ENCODE measurements at regions not wholly inside any gene's neighbourhood (a gene's known extent, or its start where the extent isn't known, plus 50 kb on each side); places are given as distances from the start of the nearest gene placed in this dataset.
A peak's percentile ranks its signal among the peaks of the same experiment; 100 is the strongest.

DNA sequence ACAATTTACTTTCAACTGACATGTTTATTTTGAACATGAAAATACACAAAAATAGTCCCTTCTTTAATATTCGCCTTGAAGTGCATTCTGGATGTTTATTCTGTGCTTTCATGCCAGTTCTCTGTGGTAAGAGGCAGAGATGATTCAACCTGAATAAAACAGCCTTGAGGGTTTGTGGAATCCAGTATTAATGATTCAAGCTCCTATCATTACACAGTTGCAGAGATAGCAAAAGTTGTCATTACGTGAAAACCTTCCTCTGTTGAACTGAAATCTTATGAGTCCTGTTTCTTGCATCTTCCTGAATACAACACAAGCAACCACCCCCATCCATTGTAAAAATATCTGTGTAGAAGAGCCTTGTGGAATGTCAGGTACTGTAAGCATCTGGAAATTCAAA lies 142.3 kb upstream of the HTR2A start:
- DNase-seq = no peak

DNA sequence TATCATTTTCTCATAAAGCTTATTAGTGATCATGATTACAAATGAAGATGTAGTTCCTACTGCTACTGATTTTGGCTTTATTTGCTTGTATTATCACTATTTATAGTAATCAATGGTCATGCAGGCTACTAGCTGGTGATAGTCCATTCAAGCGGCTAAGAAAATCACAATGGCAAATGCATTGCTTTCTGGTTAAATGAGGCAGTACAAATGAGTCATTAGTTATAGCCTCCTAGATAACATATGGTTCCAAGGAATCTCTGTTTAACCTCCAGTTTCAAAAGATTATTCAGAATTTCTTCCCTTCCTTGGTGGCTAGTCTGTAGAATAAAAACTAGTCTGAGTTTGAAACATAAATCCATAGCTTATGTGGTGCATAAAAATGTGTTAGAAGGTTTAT lies 141.3 kb upstream of the HTR2A start:
- no peak for DNase-seq

DNA sequence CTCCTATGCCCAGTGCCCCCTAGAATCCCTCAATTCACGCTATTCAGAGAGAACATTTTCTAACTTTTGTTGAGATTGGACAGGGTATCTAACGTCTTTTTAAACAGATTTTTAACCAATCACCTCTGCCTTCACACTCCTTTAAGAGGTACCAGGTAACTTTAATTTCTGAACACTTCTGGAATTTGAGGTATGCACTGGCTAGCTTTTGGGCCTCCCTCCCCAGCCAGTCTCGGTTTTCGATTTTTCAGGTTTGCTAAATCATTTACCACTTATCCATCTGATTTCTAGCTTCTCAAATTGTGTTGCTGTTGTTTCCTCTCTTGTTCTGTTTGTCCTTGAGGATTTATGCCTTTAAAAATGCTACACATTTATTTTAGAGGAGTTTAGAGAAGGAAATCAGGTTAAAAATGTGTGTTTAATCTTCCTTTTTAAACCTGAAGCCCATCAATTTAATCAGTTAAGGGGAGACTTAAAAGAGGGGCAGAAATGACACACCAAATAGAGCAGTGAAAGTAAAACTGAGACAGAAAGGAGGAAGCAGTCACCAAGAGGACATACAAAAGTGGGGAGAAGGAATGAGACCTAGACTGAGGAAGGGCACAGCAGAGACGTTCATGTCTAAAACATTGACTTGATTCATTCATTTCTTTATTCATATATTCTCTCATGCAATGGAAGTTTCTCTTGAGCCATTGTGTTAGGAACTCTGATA lies 139.6 kb upstream of the HTR2A start:
- no peak for DNase-seq

DNA sequence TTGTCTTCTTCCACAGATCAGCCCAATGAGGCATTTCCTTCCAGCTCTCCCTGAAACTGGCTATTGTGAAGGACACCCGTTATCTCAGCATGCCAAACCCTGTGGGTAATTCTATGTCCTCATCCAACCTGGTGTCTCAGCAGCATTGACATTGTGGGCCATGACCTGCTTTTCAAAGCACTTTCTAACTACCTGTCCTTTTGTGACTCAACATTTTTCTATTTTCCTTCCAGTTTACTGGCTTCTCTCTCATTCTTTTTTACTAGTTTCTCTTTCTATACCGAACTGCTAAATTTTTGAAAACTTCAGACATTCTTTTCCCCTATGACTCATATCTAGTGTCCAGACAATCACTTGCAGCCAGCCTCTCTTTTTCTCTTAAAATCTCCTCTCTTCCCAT lies 136.4 kb upstream of the HTR2A start:
- no peak for DNase-seq

DNA sequence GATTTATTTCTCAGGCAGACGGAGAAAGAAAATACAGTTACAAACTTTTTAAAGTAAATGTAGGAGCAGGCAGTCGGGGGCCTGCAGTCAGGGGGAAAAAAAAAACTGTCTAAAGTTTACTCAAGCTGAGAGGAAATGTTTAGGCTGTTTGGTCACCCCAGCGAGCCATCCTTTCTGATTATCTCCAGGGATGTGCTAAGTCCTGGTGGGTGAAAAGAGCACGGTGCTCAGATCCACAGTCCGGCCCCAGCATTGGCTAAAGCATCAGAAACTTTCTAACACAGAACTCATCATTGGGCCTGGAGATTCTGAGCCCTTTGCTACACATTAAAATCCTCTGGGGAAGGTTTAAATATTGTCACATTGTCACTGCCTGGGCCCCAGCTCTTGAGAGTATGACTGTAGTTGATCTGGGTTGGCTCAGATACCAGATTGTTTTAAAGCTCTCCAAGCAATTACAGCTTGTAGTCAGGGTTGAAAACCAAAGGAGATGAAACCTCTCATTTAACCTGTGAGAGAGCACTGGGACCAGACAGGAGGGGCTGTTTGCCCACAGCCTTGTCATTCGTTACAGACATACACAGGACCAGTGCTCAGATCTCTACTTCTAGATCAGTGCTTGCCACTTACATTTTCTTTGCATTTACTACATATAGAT lies 131.1 kb upstream of the HTR2A start:
- DNase-seq = no peak

DNA sequence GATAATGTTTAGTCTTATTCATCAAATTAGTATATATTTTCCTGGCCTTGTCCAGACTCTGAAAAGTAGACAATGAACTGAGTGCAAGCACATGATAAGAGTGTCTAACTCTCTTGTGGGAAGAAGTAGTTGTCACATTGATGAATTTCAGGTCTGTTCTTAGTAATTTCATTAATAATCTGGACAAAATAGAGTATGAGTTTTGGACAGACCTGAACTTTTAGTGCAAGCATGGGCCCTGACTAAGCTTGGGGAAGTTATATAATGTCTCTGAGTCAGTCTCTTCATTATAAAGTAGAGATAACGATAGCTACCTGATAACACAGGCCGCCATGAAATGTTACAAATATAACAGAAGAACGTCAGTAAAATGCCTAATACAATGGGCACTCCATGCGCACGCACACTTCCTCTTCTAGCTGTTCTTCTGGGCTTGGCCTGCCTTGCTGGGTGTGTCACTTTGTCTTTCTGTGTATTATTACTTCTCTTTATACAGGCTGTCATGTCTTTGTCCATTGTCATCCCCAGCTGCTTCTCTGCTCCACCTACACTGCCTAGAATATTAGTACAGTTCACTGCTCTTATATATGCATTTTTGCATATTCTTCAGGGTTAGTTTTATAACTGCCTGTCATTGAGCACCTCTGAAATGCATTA lies 129.1 kb upstream of the HTR2A start:
- no peak for DNase-seq

DNA sequence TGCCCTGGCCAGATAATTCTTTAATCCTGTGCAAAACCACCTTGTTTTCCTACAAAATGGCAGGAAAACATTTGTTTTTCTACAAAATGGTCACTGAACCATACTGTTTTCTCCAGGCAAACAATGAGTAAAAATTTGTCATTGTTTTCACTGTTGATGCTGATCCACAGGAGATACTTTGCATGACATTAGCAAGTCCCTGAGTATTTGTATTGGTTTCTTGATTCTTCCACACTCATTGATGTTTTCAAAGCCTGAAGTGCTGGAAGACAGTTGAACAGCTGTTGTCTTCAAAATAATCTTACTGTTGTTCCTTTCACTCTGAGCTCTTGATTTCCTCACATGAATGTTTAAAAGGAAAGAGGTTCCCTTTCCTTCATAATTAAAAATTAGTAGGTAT lies 123.1 kb upstream of the HTR2A start:
- DNase-seq = no peak

DNA sequence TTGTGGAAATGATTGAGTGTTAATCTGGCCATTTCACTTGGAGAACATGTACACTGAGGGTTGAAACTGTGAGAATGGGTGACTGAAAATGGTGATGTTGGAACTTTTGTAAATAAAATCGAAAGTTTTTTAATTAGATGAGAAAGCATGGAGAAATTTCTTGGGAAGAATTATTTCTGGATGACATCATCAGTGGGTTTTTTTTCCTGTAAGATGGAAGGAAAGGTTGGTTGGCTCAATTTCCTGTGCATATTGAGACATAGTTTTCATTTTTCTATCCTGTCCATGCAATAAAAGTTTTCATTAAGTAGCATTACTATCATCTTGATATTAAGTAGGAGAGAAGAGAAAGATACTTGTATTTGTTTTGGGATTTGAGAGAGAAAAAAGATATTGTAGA lies 120.6 kb upstream of the HTR2A start:
- no peak for DNase-seq

DNA sequence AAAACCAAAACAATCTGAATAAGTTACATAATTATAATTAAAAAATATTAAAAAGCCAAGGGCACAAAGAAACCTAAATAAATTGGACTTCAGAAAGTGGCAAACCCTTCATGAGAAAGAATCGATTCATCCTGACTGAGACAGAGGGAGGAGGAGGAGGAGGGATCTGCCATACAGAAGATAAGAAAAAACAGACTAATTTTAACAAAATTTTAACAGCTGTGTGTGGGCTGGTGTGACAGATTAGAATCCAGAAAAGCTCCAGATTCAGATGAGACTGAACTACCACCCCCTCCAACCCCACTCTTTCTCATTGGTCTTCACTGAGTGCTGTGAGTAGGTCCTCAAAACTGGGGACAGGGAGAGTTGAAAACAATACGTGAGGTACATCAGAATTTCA lies 111.5 kb upstream of the HTR2A start:
- DNase-seq = no peak

DNA sequence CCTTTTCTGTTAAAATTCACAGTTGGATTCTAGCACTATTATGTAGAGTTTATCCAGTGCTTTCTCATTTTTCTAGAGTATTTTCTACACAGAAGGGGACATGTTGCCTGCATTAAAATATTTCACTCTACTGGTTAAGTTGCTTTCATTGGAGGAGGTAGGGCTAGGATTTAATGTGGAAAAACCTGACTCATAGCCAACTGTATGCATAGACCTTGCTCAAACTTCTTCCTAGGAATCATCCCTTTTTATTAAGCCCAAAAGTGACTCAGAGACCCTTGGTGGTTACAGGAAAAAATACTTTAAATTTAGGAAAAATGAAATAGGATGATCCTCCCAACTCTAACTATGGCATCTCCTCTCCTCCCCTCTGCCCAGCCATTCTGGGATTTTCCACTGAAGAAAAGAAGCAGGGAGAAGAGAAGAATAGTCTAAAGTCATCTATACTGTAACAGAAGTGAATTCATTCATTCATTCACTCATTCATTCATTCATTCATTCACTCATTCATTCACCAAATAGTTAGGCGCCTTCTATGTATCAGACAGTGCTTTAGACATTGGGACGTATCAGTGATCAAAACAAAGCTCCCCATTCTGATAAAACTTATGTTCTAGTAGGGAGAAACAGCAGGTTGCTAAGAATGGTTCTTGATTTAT lies 109.0 kb upstream of the HTR2A start:
- no peak for DNase-seq

DNA sequence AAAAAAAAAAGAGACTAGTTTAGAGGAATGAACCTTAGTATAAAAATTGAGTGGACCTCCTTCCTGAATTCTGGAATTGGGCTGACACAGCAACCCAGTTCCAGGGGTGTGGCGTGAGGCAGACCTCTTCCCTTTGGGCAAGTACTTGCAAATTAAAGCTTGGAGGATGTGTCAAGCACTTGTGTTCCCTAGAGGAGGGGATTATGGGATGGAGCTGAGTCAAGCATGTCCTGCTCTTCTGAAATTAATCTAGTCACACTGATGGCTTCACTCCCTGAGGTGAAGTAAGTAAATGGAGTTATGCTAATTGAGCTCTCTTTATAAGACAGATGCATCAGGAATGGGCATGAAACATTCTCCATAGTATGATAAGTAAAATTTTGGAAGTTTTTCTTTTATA lies 107.7 kb upstream of the HTR2A start:
- DNase-seq = no peak

DNA sequence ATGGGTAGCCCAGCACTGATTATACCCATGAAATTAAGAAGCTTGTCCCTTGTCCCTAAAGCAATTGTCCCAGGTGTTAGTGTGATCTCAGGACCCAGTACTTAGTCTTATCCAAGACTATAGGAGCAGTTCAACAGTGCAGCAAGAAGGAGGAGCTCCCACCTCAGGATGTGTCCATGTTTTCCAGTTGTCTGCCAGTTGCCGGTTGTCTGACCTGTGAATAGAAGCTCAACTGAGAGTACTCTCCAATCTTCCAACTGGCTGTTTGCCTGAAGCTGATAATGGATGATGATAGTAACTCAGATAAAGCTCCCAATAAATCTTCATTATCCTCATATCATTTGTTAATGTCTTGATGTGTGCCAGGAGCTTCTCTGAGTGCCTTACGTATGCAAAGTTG lies 107.2 kb upstream of the HTR2A start:
- peak; percentile 3 for DNase-seq

DNA sequence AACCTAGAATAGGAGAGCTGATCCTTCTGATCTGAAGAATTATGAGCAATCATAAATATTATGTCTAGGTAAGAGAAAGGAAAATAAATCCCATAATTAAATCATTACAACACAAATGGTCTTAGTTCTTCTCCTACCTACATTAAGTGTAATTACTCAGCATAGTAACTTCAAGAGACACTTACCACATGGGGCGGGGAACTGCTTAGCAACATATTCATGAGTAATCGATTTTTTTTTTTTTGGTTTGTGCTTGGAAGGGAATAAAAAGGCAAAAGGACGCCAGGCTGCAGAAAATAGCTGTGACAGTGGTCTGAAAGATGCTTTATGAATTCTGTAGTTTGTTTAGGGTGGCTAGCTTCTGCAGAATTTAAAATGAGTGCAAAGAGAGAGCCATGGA lies 103.3 kb upstream of the HTR2A start:
- DNase-seq = no peak

DNA sequence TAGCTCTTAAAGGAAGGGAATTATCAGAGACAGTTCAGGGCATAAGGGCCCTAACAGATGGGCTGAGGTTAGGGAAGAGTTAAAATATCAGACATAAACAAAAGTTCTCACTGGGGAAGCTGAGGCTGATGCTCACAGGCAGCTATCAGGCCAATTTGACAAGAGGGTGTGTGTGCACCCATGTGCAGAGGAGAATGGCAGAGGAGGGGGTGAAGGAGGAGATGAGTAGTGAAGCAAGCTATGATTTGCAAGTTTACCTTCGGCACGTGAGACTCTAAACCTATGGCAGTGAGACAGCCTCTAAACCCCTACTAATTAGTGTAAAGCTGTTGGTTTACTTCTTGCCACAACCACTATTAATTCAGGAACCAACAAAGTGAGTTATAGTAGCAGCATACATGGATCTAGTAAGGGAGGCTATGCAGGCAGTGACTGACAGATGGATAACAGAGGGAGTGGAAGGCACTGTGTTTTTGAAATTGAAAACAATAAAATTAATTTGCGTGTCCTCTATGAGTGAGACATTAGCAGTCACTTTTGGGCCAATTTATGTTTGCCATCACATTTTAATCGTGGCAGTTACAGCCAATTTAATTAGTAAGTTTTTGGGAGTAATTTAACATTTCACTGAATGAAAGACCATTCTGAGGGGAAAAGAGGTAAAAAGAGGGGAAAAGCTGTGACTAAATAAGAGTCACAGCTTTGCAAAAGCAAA lies 99.6 kb upstream of the HTR2A start:
- no peak for DNase-seq

DNA sequence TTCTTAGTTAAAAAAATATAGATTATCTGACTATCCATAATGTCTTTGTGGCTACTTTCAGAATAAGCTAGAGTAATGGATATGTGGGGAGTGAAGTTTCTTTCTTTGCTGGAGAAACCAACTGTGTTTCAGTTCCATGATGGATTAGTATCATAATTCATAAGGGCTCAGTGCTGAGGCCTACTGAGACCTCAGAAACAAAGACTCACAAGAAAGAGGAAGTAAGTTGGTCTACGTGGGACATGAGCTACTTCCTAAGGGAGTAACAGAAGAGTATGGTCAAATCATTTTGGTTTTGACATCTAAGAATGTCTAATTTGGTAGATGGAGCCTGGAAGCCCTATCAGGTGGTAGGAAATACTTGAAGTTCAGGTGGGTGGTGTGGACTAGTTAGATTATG lies 99.0 kb upstream of the HTR2A start:
- DNase-seq = no peak

DNA sequence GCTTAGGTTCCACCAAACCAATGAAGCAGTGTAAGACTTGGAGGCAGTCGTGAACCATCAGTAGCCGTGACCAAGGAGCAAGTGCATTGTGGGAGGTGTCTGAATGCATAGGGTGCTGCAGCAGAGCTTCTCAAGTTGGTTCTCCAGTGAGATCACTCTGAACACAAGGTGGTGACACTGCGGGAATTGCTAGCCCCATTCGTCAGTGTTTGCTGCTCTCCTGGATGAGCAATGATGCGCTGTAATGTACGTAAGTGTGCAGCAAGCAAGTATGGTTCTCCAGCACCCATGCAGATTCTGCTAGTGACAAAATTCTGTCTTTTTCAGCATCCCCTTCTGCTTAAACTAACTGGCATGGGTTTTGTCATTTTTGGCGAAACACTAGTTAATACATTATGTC lies 97.6 kb upstream of the HTR2A start:
- no peak for DNase-seq

DNA sequence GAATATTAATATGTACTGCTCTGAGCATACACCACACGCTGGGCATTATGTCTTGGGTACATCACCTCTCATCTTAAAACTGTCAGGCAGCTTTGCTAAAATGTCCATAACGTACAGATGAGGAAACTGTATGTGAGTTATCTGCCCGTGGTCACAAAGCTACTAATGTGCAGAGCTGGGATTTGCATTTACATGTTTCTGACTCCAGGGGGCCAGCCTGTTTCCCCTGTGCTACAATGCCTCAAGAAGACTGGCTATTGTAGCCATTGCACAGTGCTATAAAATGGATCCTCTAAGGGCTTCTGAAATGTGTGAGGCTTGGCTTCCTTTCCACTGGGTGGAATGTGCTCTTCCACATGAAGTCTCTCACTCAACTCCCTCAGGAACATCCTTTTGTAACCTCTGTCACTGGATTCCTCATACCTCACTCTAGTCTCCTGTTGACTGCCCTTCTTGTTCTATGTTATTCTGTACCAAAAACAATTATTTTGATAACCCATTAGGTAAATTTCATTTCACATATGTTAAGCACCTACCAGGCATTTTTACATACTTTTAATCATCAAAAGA lies 95.6 kb upstream of the HTR2A start:
- no peak for DNase-seq

DNA sequence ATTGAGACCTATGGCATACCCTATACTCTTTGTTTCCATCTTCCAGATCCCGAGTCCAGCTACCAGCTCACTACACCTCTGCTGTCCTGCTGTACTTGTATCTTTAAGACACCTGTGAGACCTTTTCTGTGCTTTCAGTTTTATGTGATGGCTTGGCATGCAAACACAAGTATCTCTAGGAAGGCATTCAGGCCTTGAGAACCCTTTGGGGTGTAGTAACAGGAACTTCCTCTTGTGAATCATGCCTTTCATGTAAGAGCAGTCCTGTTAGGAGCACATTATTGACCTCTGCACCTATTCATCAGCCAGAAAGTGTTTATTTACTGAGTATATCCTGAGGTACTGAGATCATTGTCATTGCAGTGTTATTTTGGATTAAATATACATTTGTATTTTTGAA lies 87.0 kb upstream of the HTR2A start:
- DNase-seq = no peak

DNA sequence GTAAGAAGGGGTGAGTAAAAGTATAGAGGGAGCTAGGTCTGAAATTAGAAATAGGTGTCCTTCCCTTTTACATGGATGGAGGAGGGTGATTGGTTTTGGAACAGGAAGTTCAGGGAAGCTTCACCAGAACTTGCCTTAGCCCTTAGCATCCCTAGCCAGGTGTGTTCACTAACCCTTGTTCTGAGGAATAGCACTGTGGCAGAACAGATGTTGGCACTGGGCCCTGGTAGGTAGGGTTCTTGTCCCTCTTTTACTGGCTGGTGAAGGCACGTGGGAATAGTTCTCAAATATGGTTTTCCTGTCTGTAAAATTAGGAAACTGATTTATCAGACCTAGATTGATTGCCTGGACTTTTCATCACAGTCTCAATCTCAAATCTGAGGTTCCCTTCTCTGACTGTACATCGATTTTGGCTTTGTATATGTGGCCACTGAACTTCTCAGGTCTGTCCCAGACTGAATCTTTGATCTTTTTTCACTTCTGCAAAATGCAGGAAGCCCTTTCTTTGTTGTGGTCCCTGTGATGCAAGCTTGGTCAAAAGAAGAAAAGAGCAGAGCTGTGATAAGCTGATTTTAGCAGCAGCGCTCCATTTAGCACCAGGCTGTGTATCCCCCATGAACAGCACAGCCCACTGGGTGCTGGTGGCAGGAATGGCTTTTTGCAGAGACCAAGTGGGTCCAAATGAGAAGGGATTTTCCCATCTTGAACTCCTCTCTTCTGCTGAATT lies 86.2 kb upstream of the HTR2A start:
- no peak for DNase-seq

DNA sequence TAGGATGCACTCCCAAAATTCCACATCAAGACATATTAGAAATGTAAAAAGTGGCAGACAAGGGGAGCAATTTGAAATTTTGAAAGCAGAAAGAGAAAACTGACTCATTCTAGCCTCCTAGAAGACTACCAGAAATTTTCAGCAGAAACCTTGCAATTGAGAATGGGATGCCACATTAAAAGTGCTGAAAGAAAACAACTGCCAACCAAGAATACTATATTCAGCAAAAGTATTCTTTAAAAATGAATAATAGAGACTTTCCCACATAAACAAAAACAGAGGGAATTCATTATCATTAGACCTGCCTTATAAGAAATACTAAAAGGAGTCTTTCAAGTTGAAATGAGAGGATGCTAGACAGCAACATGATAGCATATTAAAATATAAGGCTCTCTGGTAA lies 78.3 kb upstream of the HTR2A start:
- DNase-seq = no peak

DNA sequence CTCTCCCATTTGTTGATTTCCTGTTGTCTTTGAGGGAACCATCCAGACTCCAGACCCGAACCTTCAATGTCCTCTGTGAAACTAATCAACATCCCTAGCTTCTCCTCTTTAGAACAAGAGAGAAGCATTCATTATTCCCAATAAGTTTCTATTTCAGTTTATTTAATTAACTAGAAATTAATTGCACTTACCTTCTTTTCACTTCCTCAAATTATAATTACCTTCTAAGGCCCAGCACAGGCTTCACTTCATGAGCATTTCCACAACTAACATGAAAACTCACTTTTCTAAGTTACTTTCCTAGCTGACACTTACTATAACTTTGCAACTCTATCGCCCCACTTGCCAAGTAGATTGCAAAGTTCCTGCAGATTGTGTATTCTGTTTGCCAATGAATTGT lies 71.6 kb upstream of the HTR2A start:
- no peak for DNase-seq
